NCI-H2196 (cell line): ENCODE measurements at regions not wholly inside any gene's neighbourhood (a gene's known extent, or its start where the extent isn't known, plus 50 kb on each side); places are given as distances from the start of the nearest gene placed in this dataset.
"Not testable (repeated sequence)": the region's sequence is repeated elsewhere in the genome, so short reads cannot be mapped to it uniquely, and the experiment has no call there.

Experiments
- DNase-seq: peaks from one replicate; lab custom pipeline; 2025; ENCODE audit not compliant: unreplicated experiment; lab: John Stamatoyannopoulos, UW

DNA sequence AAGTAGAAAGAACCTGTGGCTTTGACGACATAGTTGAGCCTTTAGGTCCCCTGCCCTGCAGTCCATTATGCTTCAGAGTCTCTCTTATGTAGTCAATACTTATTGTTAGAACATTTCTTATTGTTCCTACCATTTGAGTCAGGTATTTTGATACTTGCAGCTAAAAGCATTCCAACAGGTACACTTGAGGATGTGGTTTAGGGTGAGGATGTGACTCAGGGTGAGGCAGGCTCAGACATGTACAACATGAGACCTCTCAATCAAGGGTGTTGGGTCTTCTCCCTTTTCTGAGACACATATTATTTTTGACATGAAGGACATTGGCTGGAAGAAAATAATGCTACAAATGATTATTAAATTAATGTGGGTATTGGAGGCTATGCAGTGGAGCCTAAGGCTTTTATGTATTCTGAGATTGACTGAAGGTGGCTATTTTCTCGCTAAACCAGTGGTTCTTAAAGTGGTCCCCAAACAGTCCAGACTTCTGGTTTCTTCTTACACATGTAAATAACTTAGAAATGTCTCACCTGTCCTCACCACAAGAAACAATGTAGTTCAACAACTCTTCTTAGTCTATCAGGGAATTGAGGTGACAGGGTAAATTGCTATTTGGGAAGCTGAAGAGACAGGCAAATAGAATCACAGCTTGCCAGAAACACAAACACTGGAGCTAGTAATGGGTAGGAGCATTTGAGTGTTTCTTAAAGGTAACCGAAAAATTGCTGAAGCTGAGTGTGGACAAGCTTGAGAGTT lies 135.5 kb upstream of the ZPLD1 start:
- no peak for DNase-seq

DNA sequence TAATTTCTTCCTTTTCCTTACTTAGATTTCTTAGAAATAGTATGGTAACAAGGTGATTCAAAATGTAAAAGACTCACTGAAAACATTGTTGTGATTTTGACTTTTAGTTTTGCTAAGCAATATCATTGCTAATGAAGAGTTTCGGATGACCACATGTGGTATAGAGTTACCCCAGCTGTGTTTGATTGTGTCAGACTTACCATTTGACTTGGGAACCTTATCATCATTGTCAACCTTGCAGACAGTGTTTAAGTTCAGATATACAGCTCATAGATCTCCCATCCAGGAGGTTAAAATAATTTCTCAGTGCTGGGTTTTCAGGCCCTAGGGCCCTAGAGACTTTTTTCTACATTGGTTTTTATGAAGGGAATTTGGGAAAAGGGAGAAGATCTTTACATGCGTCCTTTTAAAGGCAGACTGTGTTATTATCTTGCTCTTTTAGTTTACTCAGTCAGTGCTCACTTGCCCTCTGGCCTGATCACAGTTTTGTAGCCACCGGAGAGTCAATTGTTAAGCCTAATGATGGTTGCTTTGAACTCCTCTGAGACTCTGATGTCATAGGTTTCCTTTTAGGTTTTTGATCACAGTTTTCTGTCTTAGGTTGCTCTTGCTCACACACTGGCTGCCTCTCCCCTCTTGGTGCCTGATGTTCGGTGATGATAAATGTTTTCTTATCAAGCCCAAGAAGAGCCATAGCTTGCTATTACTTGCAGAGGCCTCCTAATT lies 133.5 kb upstream of the ZPLD1 start:
- no peak for DNase-seq

DNA sequence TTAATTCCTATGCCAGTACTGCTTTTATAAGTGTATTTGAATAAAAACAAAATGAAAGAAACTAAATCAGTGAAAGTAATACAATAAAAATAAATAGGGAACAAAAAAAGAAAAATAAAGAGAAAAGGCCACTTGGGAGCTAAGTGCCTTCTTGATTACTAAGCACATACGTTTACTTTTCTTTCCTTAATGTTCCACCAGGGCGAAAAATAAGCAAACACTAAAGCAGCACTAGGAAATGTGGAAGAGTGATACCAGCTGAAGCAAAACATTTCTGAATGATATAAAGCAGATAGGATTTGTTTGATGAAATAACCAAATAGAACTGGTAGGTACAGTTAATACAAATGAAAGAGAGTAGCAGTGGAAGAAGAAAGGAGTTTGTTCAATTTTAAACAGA lies 132.8 kb upstream of the ZPLD1 start:
- no peak for DNase-seq

DNA sequence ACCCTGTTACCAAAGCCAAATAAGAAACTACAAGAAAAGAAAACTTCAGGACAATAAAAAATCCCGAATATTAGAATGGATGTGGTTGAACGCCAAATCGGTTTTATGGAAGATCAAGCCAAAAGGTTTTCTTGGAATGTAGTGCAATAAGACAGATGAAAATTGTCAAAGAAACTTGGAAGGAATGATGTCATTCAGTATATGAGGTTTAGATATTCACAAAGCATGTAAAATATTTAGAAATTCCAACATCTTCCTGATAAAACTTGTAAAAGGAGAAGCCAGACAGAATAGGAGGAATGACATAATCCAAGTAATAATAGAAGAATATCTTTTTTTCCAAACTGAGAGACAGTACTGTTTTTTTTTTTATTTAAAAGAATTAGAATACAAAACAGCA lies 130.3 kb upstream of the ZPLD1 start:
- no peak for DNase-seq

DNA sequence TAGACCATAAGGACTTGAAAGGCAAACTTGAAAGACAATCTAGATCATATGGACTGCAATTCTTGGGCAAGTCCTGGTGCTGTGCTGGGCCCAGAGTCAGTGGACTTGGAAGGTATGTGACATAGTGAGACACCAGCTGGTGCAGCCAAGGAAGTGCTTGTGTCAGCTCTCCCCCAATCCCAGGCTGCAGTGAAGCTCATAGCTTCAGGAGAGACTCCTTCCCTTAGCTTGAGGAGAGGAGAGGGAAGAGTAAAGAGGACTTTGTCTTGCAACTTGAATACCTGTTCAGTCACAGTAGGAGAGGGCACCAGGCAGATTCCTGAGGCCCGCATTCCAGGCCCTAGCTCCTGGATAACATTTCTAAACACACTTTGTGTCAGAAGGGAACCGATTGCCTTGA lies 127.4 kb upstream of the ZPLD1 start:
- no peak for DNase-seq

DNA sequence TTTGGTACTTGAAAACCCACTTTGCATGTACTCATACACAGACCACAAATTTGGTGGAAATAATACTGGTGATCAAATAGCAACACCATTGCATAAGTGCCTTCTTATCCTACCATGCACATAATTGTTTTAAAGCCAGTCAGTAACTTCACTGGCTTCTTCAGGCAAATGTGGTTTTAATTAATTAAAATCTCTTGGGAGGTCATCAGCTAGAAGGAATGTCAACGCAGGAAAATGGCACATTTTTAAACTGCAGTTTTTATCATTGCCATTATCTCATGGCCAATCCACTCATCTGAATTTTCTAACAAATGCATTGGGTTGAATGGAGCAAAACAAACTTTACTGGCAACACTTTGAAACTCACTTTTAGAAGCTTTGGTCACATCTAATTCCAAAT lies 105.7 kb upstream of the ZPLD1 start:
- DNase-seq, result no peak

DNA sequence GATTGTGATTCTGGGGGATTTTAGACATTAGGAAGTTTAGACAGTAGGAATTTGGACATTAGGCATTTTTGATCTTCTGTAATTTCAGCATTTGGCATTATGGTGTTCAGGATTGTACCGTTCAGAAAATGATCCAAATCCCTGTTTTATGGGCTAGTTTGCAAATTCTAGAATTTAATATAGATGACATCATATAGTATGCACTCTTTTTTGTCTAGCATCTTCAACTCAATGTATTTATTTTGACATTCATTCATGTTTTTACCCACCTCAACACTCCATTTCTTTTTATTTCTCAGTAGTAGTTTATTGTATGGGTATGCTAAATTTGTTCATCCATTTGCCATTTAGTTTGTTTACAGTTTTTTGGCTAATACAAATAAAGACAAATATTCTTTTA lies 105.3 kb upstream of the ZPLD1 start:
- DNase-seq, result no peak

DNA sequence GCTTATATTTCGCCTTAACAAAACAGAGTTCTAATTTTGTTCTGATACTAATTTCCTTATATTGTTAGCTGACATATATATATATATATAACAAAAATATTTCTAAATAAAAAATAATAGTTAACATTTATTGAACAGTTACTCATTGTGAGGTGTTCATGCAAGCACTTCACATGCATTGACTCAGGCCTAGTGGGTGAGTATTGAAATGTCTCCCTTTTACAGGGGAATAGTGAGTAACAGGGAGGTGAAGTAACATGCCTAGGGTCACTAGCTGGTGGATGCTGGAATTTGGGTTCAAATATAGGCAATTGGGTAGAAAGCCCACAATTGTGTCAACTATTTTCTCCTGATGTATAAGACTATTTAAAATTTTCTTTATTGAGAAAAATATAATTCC lies 102.6 kb upstream of the ZPLD1 start:
- no peak for DNase-seq

DNA sequence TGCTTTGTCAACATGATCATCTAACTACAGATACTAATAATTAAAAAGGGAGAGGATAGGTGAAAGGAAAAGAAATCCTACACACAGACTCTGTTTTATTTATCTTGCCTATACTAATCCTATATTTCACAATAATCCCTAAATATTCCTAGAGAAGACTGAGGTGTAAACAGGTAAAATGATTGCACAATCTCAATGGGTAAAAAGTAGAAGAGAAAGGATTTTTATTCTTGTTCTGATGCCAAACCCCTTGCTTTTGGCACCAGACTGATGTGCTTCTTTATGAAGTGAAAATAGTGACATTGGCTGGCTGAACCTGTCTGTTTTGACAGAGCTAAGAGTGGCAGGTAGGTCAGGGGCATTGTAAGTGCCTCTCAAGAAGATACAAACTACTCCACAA lies 101.9 kb upstream of the ZPLD1 start:
- DNase-seq, result no peak

DNA sequence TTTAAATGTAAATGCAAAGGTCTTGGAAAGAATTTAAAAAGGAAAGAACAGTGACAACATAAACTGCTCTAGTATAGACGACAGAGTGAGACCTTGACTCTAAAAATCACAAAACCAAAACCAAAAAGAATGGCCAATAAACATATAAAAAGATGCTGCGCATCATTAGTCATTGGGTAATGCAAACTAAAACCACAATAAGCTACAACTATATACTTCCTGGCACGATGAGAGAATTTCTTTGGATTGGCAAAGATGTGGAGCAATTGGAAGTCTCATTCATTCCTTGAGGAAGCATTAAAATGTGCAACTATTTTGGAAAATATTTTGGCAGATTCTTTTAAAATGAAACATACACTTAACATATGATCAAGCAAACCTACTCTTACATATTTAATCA lies 98.7 kb upstream of the ZPLD1 start:
- DNase-seq, result no peak

DNA sequence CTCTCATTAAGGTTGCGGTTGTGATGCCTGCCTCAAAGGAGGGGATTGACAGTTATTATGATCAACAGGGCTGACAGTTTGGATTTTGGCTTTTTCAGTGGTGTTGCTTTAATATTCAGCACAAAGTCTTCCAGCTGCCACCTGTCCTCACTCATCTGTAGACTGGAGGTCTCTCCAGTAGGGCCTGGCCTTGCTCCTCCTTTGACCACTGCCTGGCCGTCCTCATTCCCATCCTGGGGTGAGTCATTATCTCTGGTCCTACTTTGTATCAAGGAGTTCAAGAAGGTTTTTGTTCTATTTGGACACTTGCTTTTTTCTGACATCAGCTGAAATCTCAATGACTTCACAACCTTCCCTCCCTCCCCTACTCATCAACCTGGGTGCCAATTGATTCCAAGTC lies 95.1 kb upstream of the ZPLD1 start:
- no peak for DNase-seq

DNA sequence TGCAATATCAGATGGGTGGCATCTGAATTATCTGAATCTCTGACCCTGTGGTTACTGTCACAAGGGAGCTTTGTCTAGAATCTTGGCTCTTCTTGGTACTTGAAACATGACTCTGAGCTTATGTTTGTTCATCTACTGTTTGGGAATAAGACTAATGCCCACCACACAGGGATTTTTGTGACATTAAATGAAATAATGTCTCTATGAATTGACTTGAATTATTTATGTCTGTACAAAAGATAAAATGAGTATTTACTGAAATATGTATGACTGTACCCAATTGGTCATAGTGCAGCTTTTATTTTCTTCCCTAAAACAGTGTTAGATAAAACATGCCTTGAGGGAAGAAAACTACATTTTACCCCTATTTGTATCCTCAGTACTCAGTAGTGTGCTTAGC lies 87.9 kb upstream of the ZPLD1 start:
- no peak for DNase-seq

DNA sequence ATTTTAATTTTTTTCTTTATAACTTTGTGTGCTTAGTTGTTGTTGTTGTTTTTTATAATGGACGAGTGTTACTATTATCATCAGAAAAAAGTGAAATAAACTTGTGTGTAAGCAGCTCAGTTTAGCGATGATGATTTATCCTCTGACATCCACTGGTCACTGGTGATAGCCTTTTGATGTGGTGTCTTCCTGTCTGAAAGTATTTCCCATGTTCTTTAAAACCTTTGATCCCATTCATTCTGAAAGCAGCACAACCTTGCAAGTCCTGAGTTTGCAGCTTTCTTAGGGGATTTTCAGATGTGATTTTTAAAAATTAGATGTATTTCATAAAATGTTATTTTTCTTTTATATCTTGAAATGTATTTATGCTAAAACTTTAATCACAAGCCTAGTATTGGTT lies 85.9 kb upstream of the ZPLD1 start:
- no peak for DNase-seq

DNA sequence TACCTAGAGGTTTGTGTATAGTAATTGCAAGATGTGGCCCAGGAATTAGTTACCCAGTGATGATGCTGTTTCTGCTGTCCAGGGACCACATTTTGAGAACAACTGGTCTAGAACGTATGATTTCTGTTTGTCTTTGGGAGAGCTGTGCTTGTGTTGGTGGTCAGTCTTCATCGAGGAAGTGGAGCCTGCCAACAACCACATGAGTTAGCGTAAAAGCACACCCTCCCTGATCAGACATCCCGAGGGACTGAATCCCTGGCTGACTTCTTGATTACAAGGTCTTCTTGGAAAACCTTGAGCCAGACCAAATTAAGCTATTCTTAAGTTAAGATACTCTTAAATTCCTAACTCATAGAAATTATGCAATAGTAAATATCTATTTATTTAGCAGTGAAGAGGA lies 81.7 kb upstream of the ZPLD1 start:
- no peak for DNase-seq

DNA sequence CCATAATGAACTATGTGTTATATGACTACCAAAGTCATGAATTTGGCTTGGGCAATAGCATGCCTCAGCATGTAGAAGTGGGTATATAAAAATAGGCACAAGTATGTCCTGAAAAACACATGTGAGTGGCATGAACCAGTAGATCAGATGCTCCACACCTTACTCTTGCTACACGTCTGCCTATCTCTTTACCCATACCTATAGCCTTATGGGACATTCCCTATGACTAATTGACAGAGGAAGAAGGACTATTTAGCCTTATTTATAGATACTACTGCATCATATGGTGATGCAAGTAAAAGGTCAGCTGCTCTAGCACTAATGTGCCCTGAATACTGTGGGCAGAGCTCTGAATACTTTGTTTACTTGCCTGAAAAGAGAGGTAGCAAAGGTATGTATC lies 81.0 kb upstream of the ZPLD1 start:
- no peak for DNase-seq

DNA sequence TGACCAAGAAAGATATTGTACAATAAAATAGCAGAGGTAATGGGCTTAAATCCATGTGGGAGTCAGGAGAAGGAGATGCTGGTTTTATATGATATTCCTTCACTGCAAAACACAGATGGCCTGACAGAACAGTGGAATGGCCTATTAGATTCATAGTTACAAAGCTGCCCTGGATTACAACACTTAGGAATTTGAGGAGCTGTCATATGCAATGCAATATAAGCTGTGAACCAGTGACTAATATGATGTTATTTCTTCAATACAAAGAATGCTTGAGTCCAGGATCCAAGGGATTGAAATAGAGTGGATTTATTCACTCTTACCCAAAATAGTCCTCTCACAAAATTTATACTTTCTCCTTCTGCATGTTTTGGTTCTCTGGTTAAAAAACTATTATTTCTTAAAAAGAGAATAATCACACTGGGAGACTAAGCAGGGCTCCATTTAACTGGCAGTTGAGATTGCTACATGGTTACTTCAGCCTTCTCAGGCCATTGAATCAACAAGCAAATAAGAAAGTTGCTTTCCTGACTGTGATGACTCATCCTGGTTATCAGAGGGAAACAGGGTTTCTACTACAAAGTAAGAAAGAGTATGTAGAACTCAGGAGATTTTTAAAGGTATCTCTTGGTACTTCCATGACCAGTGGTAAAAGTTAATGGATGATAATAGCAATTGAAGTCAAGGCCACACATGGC lies 79.8 kb upstream of the ZPLD1 start:
- DNase-seq, result no peak

DNA sequence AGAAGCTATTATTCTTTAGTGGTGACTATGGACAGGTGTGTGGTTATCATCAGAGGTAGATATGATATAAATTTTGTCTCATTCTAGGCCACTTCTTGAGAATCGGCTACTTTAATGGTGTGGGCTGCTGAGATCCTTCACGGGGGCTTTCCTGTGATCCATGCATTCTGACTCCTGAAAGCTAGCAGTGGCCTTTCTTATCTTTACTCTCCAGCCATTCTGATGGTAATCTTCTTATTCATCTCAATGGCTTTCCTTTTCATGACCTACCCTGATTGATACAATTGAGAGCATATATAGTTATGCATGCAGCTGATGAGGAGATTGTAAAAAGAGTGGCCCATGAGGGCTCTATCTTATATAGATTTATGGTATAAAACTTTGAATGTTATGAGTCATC lies 78.3 kb upstream of the ZPLD1 start:
- no peak for DNase-seq

DNA sequence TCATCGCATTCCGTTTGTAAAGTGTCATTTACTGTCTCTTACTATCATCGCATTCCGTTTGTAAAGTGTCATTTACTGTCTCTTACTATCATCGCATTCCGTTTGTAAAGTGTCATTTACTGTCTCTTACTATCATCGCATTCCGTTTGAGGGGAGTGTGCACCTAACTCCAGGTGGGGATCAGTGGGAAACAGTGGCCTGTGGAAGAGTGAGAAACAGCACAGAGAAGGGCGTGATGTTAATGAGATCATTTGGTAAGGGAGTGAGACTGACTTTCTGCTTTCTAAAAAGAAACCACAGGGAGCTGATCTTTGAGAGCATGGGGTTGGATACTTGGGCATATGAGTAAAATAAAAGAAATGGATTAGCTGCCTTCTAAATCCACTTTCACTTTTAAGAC lies 77.5 kb upstream of the ZPLD1 start:
- DNase-seq, result not testable (repeated sequence)

DNA sequence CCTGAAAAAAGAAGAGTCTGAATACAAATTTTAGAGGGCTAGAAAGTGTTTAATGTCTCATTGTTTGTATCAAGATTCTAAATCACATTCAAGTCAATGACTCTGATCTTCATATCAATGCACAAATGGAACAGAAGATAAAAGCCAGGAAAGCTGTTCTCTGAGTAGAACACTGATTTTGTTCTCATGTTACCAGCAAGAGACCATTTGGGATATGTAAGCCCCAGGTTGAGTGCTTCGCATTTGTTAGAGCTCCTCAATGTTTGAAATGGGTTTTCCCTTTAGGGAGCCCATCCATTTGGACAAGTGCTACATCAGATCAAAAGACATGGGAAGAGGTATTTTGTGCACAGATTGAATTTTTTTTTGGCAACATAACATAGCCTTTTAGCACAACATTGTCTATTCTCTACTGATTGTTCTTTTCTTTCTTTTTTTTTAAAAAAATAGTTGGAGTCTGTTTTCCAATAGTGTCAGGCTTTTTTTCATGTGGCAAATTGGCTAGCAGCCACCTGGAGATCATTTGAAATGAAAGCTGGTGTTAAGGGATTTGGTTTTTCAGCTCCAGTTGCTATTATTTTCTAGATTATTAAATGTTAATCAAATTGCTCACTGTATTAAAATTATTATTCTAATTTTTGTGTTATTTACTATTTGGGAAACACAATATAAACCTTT lies 74.5 kb upstream of the ZPLD1 start:
- DNase-seq, result no peak

DNA sequence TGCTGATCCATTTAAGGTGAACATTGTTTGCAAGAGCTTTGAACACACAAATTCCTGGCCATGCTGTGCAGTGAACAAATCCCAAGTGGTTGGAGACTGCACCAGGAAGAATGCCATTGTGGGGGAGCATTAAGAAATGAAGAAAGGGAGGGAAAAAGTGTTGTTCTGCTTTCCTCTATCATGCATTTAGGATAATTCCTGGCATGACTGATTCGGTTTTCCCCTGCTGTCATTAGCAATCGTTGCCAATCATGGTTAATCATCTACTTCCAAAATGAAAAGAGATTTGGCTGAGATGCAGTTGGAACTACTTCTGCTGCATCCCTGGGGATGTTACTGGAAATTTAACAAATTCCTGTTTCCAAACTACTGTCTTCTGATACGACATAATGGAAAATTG lies 73.7 kb upstream of the ZPLD1 start:
- no peak for DNase-seq

DNA sequence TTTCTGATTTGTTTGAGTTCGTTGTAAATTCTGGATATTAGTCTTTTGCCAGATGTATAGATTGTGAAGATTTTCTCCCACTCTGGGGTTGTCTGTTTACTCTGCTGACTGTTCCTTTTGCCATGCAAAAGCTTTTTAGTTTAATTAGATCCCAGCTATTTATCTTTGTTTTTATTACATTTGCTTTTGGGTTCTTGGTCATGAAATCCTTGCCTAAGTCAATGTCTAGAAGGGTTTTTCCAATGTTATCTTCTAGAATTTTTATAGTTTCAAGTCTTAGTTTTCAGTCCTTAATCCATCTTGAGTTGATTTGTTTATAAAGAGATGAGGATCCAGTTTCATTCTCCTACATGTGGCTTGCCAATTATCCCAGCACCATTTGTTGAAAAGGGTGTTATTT lies 68.7 kb upstream of the ZPLD1 start:
- not testable (repeated sequence) for DNase-seq
